Myocyte (in vitro differentiated cells): ENCODE measurements at regions not wholly inside any gene's neighbourhood (a gene's known extent, or its start where the extent isn't known, plus 50 kb on each side); places are given as distances from the start of the nearest gene placed in this dataset.
A peak's percentile ranks its signal among the peaks of the same experiment; 100 is the strongest.
"Not testable (repeated sequence)": the region's sequence is repeated elsewhere in the genome, so short reads cannot be mapped to it uniquely, and the experiment has no call there.

Source experiments
- DNase-seq: peaks from one replicate; pipeline ENCODE4 v3.0.0-alpha.2; 2012; ENCODE audit warnings: low read depth

DNA sequence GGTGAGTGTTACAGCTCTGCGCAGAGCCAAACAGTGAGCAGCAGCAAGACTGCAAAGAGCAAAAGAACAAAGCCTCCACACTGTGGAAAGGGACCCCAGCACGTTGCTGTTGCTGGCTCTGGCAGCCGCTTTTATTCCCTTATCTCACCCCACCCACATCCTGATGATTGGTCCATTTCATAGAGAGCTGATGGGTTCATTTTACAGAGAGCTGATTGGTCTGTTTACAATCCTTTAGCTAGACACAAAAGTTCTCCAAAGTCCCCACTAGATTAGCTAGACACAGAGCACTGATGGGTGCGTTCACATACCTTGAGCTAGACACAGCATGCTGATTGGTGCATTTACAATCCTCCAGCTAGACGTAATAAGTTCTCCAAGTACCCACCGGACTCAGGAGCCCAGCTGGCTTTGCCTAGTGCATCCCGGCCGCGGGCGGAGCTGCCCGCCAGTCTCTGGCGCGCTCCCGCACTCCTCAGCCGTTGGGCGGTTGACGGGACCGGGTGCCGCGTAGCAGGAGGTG is 291.4 kb upstream of the PRSS16 start:
- DNase-seq = peak; percentile 43

GRCh38 chr6:26956601-26957184 is 290.8 kb upstream of the PRSS16 start:
- peak; percentile 57 for DNase-seq

- DNase-seq = not testable (repeated sequence)
These were observed 289.9 kb upstream of the PRSS16 start for GRCh38 chr6:26957399-26958127.

- DNase-seq = peak; percentile 2
These were observed 286.3 kb upstream of the PRSS16 start for GRCh38 chr6:26961236-26961635.

DNA sequence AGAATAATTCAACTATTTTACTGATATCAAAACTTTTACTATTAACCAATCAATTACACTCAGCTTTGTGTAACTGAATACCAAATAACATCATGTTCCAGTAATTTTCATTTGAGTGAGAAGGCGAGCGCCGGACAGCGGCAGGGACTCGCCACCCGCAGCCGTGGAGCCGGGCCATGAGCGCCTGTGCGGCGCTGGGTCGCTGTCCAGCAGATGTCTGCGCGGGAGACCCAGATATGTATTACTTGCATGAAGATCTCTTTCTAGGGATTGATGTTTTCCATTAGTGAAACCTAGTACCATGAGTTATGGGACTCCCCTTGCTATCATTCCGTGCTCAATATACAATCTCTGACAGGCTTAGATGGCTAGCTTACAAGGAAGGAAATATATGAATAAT is 245.1 kb upstream of the PRSS16 start:
- DNase-seq = no peak

DNA sequence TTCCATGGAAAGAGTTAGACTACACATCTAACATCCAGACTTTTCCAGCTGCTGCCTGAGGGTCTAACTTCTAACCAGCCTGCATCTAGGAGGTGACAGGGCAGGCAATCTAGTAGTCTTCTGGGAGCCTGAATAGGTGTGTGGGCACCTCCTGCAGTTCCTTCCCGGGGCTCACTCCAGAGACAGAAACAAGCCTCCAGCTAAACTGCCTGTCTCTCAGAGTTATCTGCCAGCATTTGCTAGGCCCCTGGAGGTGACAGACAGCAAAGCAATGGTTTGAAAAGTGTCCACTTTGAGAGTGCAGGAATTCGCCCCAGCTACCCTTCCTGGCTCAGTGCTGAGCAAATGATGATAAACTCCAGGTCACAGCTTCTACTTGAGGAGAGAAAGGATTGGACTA is 240.5 kb upstream of the PRSS16 start:
- DNase-seq = no peak

DNA sequence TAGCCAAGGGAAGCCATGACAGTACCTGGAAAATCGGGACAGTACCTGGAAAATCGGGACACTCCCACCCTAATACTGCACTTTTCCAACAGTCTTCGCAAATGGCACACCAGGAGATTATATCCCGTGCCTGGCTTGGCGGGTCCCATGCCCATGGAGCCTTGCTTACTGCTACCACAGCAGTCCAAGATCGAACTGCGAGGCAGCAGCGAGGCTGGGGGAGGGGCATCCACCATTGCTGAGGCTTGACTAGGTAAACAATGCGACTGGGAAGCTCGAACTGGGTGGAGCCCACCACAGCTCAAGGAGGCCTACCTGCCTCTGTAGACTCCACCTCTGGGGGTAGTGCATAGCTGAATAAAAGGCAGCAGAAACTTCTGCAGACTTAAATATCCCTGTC is 238.9 kb upstream of the PRSS16 start:
- DNase-seq = not testable (repeated sequence)

DNA sequence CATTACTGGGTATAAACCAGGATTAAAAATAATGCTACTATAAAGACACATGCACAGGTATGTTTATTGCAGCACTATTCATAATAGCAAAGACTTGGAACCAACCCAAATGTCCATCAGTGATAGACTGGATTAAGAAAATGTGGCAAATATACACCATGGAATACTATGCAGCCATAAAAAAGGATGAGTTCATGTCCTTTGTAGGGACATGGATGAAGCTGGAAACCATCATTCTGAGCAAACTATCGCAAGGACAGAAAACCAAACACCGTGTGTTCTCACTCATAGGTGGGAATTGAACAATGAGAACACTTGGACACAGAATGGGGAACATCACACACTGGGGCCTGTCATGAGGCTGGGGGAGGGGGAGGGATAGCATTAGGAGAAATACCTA is 233.4 kb upstream of the PRSS16 start:
- not testable (repeated sequence) for DNase-seq

GRCh38 chr6:27016689-27017088 is 230.8 kb upstream of the PRSS16 start:
- DNase-seq = no peak

GRCh38 chr6:27018401-27018800 is 229.1 kb upstream of the PRSS16 start:
- DNase-seq = not testable (repeated sequence)

DNA sequence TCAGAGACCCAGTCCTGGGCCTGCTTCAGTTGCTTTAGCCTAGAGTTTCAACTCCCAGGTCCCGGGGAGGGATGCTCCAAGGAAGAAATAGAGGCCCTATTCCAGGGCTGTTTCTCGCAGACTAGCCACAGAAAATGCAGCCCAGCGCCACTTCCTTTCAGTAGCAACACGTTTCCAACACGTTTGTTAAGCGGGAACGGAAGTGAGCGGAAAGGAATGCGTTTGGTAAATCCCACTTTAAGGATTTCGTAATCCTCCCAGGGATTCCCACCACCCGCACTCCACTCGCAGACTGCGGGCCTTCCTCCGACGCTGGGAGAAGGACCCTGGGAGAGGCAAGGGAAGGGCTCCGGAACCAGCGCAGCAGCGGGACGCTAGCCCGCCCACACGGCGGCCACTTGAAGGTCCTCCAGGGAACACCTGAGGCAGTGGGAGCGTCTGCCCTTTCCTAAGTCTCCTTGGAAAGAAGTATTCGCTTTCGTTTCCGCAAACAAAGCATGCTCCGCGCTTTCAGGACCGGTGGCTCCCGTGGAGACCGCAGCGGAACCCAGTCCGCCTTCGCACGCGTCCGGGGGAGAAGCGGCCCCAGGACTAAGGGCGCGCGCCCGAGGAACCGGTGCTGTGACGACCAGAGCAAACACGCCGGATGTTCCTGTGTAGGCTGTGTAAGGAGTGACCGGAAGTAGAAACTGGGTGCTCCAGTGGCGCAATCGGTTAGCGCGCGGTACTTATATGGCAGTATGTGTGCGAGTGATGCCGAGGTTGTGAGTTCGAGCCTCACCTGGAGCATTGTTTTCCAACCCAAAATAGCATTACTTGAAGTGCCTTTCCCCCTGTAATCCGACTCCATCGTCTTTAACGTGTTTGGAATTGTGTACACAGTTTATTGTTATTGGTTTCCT is 227.6 kb upstream of the PRSS16 start:
- peak; percentile 6 for DNase-seq

DNA sequence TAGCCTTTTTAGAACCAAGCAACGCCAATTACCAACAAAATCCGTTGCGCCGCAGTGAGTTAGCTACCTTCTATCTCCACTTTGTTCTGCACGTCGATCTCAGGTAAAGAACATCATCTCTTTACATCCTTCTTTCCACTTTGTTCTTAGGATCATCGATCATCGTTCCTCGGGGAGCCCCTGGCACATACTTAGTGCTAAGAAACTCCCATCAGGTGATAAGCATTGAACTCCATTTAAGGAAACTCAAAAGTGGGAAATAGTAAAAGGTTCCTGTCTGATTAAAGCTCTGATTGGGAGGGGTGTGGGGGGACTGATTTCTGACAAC is 227.0 kb upstream of the PRSS16 start:
- no peak for DNase-seq

DNA sequence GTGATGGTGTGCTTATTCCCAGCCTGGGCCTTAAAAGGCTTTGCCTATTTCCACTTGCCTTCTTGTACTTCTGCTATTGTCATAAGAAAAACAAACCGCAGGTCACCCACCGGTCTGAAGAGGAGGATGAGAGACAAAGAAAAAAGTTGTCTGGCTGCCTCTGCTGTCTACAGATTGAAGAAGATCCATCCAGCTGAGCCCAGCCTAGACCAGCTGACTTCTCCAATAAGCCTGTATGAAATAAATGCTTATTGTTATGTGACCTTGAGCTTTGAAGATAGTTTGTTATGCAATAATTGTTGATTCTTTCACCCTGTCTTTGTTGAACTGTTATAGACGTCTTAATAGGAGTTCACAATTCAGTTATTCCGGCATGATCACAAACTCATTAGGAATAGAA is 223.8 kb upstream of the PRSS16 start:
- DNase-seq = no peak

DNA sequence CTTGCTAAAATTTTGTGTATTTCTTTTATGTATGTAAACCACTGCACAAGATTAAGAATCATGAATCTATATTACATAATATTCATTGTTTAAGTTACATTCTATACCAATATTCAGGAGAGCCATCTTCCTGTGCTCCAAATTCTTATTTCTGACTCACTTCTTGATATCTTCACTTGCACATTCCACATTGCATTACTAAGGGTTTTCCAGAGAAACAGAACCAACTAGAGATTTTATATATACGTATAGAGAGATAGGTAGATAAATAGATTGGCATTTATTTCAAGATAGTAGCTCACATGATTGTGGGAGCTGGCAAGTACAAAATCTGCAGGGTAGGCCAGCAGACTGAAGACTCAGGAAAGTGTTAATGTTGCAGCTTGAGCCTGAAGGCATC is 222.2 kb upstream of the PRSS16 start:
- no peak for DNase-seq

GRCh38 chr6:27026361-27026760 is 221.1 kb upstream of the PRSS16 start:
- DNase-seq = no peak

GRCh38 chr6:27031302-27031701 is 216.2 kb upstream of the PRSS16 start:
- no peak for DNase-seq

DNA sequence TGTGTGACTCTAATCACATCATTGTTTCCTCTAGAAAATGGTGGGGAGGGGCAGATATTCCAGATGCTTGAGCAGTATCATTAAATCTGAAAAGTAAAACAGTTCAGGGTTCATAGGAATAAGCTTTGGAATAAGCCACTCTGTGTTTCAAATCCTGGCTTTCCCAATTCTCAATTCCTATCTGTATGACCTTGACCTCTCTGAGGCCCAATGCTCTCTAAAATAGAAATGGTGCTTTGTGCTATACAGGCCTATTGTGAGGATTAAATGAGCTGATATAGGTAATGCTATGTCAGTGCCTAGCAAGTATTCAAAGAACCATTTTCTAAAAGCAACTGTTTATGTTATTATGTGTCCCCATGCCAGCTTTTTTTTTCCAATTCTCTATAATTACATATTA is 209.0 kb upstream of the PRSS16 start:
- no peak for DNase-seq

GRCh38 chr6:27040244-27041042 is 207.1 kb upstream of the PRSS16 start:
- DNase-seq = no peak

GRCh38 chr6:27043244-27043643 is 204.3 kb upstream of the PRSS16 start:
- no peak for DNase-seq

DNA sequence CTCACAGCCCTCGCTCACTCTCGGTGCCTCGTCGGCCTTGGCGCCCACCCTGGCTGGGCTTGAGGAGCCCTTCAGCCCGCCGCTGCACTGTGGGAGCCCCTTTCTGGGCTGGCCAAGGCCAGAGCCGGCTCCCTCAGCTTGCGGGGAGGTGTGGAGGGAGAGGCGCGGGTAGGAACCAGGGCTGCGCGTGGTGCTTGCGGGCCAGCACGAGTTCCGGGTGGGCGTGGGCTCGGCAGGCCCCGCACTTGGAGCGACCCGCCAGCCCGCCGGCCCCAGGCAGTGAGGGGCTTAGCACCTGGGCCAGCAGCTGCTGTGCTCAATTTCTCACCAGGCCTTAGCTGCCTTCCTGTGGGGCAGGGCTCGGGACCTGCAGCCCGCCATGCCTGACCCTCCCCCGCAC is 202.4 kb upstream of the PRSS16 start:
- DNase-seq = not testable (repeated sequence)

DNA sequence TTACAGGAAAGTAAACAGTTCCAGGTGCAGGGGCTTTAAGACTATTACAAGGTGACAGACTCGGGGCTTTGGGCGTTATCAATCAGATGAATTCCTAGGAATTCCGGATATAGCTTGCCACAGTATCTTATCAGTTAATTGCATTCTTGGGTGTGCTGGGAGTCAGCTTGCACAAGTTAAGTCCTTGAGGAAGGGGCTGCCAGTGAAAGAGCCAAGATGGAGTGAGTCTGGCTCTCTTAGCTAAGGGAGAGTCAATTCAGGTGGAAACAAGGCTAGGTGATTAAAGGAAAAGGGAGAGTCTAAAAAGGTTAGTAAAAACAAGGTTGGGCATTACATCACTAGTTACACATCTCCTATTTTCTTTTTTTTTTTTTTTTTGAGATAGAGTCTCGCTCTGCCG is 199.8 kb upstream of the PRSS16 start:
- not testable (repeated sequence) for DNase-seq
